ENCODE measurements at regions not wholly inside any gene's neighbourhood (a gene's known extent, or its start where the extent isn't known, plus 50 kb on each side); places are given as distances from the start of the nearest gene placed in this dataset.

GRCh38 chr5:124156415-124156996 is 589.9 kb downstream of the ZNF608 start:
- DNase-seq (ENCODE audit: low read depth in 4 of 4, low spot score in 3 of 4) = no peak

GRCh38 chr5:124154714-124155113 is 591.7 kb downstream of the ZNF608 start:
- DNase-seq (ENCODE audit: low read depth in 4 of 4, low spot score in 3 of 4) = no peak

GRCh38 chr5:124153588-124153987 is 592.9 kb downstream of the ZNF608 start:
- no peak for DNase-seq (ENCODE audit: low read depth in 4 of 4, low spot score in 3 of 4)

- DNase-seq (ENCODE audit: low read depth in 4 of 4, low spot score in 3 of 4) = no peak
These were observed 597.9 kb downstream of the ZNF608 start for GRCh38 chr5:124148574-124148973.

- DNase-seq (ENCODE audit: low read depth in 4 of 4, low spot score in 3 of 4) = no peak
These were observed 606.4 kb downstream of the ZNF608 start for GRCh38 chr5:124140060-124140459.

- no peak for DNase-seq (ENCODE audit: low read depth in 4 of 4, low spot score in 3 of 4)
These were observed 607.0 kb downstream of the ZNF608 start for GRCh38 chr5:124139477-124139876.

GRCh38 chr5:124136609-124137008 is 609.8 kb downstream of the ZNF608 start:
- DNase-seq (ENCODE audit: low read depth in 4 of 4, low spot score in 3 of 4) = no peak

GRCh38 chr5:124134941-124135340 is 611.5 kb downstream of the ZNF608 start:
- DNase-seq (ENCODE audit: low read depth in 4 of 4, low spot score in 3 of 4) = no peak

- DNase-seq (ENCODE audit: low read depth in 4 of 4, low spot score in 3 of 4) = no peak
These were observed 613.0 kb downstream of the ZNF608 start for GRCh38 chr5:124133406-124133805.

- no peak for DNase-seq (ENCODE audit: low read depth in 4 of 4, low spot score in 3 of 4)
These were observed 613.6 kb downstream of the ZNF608 start for GRCh38 chr5:124132843-124133242.

- DNase-seq (ENCODE audit: low read depth in 4 of 4, low spot score in 3 of 4) = no peak
These were observed 615.0 kb downstream of the ZNF608 start for GRCh38 chr5:124131466-124131865.

GRCh38 chr5:124130816-124131215 is 615.6 kb downstream of the ZNF608 start:
- no peak for DNase-seq (ENCODE audit: low read depth in 4 of 4, low spot score in 3 of 4)

- DNase-seq (ENCODE audit: low read depth in 4 of 4, low spot score in 3 of 4) = no peak
These were observed 616.9 kb downstream of the CSNK1G3 start for GRCh38 chr5:124128867-124129266.

GRCh38 chr5:124126504-124127217 is 614.7 kb downstream of the CSNK1G3 start:
- no peak for DNase-seq (ENCODE audit: low read depth in 4 of 4, low spot score in 3 of 4)

- no peak for DNase-seq (ENCODE audit: low read depth in 4 of 4, low spot score in 3 of 4)
These were observed 612.8 kb downstream of the CSNK1G3 start for GRCh38 chr5:124124711-124125229.

GRCh38 chr5:124121198-124121597 is 609.2 kb downstream of the CSNK1G3 start:
- no peak for DNase-seq (ENCODE audit: low read depth in 4 of 4, low spot score in 3 of 4)

GRCh38 chr5:124114911-124115310 is 602.9 kb downstream of the CSNK1G3 start:
- DNase-seq (ENCODE audit: low read depth in 4 of 4, low spot score in 3 of 4) = no peak

GRCh38 chr5:124111886-124112285 is 599.9 kb downstream of the CSNK1G3 start:
- no peak for DNase-seq (ENCODE audit: low read depth in 4 of 4, low spot score in 3 of 4)

- no peak for DNase-seq (ENCODE audit: low read depth in 4 of 4, low spot score in 3 of 4)
These were observed 599.0 kb downstream of the CSNK1G3 start for GRCh38 chr5:124110942-124111341.

GRCh38 chr5:124105326-124105725 is 593.3 kb downstream of the CSNK1G3 start:
- no peak for DNase-seq (ENCODE audit: low read depth in 4 of 4, low spot score in 3 of 4)

GRCh38 chr5:124104821-124105220 is 592.8 kb downstream of the CSNK1G3 start:
- no peak for DNase-seq (ENCODE audit: low read depth in 4 of 4, low spot score in 3 of 4)

- no peak for DNase-seq (ENCODE audit: low read depth in 4 of 4, low spot score in 3 of 4)
These were observed 592.4 kb downstream of the CSNK1G3 start for GRCh38 chr5:124104344-124104743.

Data from right renal pelvis (tissue), 4 donors.